Type B pancreatic cell (in vitro differentiated cells): ENCODE measurements at regions not wholly inside any gene's neighbourhood (a gene's known extent, or its start where the extent isn't known, plus 50 kb on each side); places are given as distances from the start of the nearest gene placed in this dataset.

Experiments
- DNase-seq: peaks from one replicate; pipeline ENCODE4 v3.0.0; 2021; ENCODE audit warnings: mixed read lengths; ENCODE audit not compliant: unreplicated experiment; ENCODE audit errors: extremely low spot score
- H3K27ac Mint-ChIP-seq: 2 replicates; pipeline ENCODE4 v1.8.0; 2021; ENCODE audit warnings: mild to moderate bottlenecking, mixed read lengths
- H3K27me3 Mint-ChIP-seq: 2 replicates; pipeline ENCODE4 v1.8.0; 2021; ENCODE audit warnings: mixed read lengths
- H3K36me3 Mint-ChIP-seq: 2 replicates; pipeline ENCODE4 v1.8.0; 2021; ENCODE audit warnings: mixed read lengths
- H3K4me1 Mint-ChIP-seq: one replicate; pipeline ENCODE4 v1.8.0; 2021; ENCODE audit warnings: mixed read lengths; ENCODE audit not compliant: unreplicated experiment
- H3K4me3 Mint-ChIP-seq: 2 replicates; pipeline ENCODE4 v1.8.0; 2021; ENCODE audit warnings: mild to moderate bottlenecking, mixed read lengths
- H3K9me3 Mint-ChIP-seq: 2 replicates; pipeline ENCODE4 v1.8.0; 2021; ENCODE audit warnings: mixed read lengths
- TF ChIP-seq, protein P1 (sequence below): fragments of 200-600 bp; sonication (generic); conservative IDR thresholded peaks from 2 replicates; pipeline ENCODE4 v1.5.0; 2021; ENCODE audit warnings: antibody characterized with exemption, mild to moderate bottlenecking

DNA sequence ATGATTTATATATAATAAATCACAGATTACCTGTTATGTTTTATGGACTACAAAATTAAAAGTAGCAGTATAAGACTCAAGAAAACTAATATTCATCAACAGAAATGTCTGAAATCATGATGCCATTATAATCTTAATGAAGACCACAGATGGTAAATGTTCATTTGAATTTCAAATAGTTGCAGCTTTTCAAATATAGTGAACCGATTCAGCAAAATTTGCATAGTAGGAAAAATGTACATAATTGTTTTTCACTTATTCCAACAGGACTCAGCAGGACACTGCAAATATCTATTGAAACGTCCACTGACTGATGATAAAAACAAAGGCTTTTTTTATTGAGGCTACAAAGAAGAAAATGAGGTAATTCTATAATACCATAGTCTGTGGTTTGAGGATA is 51.2 kb upstream of the LSM8 start:
- no peak for DNase-seq
- Mint-ChIP-seq H3K36me3 (no peaks in the 10 kb centered on the region), H3K9me3 (peaks cover 9% of the 10 kb centered on the region), H3K4me1 (no peaks in the 10 kb centered on the region), H3K4me3 (no peak overlapping the region), H3K27me3 (no peaks in the 10 kb centered on the region), H3K27ac (no peak overlapping the region)
- TF ChIP-seq, protein P1, sequence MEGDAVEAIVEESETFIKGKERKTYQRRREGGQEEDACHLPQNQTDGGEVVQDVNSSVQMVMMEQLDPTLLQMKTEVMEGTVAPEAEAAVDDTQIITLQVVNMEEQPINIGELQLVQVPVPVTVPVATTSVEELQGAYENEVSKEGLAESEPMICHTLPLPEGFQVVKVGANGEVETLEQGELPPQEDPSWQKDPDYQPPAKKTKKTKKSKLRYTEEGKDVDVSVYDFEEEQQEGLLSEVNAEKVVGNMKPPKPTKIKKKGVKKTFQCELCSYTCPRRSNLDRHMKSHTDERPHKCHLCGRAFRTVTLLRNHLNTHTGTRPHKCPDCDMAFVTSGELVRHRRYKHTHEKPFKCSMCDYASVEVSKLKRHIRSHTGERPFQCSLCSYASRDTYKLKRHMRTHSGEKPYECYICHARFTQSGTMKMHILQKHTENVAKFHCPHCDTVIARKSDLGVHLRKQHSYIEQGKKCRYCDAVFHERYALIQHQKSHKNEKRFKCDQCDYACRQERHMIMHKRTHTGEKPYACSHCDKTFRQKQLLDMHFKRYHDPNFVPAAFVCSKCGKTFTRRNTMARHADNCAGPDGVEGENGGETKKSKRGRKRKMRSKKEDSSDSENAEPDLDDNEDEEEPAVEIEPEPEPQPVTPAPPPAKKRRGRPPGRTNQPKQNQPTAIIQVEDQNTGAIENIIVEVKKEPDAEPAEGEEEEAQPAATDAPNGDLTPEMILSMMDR: no peak
